Retinal pigment epithelial cell (primary cell): ENCODE measurements at regions not wholly inside any gene's neighbourhood (a gene's known extent, or its start where the extent isn't known, plus 50 kb on each side); places are given as distances from the start of the nearest gene placed in this dataset.

Source experiments
- DNase-seq: peaks from one replicate; pipeline ENCODE4 v3.0.0-alpha.2; 2010; ENCODE audit warnings: low read depth
- H3K4me3 ChIP-seq: 2 replicates; pipeline ENCODE4 v1.5.1; 2011; ENCODE audit warnings: mild to moderate bottlenecking, low read length, control low read depth, moderate library complexity
- TF ChIP-seq, protein P1 (sequence below): conservative IDR thresholded peaks from 2 replicates; pipeline ENCODE4 v1.5.1; 2011; ENCODE audit warnings: low read depth, low read length, control low read depth, inconsistent platforms

DNA sequence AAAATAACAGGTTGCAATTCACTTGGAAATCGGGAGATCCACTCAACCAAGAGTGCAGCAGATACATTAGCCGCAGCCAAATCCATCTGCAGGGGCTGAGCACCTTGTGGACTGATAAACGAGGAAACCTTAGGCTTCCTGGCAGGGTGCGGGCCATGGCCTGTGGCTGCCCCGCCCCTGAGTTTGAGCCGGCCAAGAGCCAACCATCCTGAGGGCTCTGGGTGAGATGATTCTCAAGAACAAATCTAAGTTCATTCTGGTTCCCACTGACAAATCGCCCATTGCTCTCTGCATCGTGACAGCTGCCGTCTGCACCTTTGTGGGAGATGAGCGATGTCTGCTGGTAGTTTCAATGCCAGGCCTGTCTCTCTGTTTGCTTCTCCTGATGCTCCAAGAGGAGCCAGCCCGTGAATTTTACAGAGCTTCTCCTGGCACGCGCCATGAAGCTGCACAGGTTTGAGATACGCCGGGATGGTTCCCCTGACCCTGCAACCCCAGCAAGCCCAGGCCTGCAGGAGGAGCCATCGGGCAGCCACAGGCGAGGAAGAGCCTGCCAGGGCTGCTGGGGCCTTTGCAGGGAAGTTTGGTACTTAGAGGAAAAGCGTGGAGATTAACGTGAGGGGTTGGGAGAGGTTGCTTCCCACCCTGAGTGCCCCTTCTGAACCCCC is 154.0 kb downstream of the OLFM1 start:
- no peak overlapping the region for H3K4me3 ChIP-seq
- no peak for DNase-seq
- TF ChIP-seq, protein P1, sequence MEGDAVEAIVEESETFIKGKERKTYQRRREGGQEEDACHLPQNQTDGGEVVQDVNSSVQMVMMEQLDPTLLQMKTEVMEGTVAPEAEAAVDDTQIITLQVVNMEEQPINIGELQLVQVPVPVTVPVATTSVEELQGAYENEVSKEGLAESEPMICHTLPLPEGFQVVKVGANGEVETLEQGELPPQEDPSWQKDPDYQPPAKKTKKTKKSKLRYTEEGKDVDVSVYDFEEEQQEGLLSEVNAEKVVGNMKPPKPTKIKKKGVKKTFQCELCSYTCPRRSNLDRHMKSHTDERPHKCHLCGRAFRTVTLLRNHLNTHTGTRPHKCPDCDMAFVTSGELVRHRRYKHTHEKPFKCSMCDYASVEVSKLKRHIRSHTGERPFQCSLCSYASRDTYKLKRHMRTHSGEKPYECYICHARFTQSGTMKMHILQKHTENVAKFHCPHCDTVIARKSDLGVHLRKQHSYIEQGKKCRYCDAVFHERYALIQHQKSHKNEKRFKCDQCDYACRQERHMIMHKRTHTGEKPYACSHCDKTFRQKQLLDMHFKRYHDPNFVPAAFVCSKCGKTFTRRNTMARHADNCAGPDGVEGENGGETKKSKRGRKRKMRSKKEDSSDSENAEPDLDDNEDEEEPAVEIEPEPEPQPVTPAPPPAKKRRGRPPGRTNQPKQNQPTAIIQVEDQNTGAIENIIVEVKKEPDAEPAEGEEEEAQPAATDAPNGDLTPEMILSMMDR: no peak

DNA sequence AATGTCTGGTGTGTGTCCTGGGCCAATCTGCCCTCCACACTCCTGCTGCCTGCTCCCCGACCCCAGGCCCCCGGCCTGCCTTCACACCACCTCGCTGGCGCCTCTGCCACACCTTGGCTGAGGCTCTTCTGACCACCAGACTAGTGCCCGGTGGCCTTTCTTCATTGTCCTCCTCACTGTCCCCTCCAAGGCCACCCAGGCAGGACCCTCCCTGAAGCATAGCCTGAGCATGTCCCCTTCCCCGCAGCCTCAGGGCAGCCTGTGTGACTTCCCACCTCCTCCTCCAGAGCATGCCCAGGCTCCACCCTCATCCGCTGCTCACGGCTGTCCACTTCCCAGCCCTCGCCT is 154.6 kb downstream of the OLFM1 start:
- no peak for DNase-seq
- H3K4me3 ChIP-seq: no peak overlapping the region
- TF ChIP-seq, protein P1: no peak

DNA sequence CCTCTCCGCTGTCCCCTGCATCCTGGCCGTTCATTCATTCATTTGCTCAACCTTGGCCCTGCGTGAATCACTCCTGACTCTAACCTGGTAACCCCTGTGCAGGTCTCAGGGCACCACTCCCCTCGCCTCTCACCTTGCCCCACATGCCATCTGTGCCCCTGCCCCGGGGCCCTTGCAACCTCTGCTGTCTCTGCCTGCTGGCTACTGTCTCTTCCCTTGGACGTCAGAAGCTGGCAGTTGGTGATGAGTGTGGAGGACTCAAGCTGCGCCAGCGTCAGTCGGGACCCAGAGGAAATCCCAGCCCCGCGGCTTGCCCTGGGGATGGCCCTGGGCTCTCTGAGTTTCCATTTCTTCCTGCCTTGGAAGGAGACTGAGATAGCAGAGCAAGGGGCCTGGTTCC is 154.9 kb downstream of the OLFM1 start:
- TF ChIP-seq, protein P1: no peak
- no peak overlapping the region for H3K4me3 ChIP-seq
- no peak for DNase-seq

DNA sequence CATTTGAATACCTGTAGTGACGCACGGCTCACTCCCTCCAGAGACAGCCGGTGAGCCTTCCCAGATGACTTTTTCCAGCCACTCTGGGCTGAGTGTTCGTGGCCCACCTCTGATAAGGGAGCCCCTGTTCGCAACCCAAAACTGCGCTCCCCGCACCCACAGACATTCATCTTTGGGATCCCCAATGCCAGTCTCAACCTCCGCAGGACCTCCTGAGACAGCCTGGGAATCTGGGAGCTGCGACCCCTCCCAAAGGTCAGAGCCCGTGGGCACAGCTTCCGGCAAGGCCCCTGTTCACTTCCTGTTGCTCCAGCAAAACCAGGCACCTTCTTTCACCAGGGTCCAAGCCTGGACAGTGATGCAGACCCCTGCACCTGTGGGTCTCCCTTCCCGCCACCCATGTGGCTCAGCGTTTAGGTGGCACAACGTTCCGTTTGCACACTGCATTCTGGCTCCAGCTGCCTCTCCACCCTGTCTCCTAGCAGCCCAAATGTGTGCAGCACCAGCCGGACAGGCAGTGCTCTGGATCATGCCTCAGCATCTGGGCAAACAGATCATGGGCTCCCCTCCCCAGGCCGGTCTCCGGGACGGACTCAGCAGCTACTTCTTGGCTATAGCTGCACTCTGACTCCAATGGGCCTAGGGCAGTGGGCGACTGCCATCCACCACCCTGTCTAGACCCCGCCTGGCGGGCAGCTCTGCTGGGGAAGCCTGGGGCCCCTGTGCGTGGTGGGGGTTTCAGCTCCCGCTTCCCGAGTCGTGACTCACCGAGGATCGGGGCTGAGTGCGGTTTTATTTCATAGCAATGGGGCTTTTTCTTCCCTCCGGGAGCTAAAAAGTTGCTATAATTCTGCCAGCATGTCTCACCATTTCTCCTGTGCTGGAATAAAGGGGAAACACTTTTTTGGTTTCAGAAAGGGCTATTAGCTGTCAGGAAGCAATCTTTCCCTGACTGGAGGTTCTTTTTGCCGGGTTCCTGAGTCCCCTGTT is 156.0 kb downstream of the OLFM1 start:
- H3K4me3 ChIP-seq: no peak overlapping the region
- TF ChIP-seq, protein P1: no peak
- no peak for DNase-seq

DNA sequence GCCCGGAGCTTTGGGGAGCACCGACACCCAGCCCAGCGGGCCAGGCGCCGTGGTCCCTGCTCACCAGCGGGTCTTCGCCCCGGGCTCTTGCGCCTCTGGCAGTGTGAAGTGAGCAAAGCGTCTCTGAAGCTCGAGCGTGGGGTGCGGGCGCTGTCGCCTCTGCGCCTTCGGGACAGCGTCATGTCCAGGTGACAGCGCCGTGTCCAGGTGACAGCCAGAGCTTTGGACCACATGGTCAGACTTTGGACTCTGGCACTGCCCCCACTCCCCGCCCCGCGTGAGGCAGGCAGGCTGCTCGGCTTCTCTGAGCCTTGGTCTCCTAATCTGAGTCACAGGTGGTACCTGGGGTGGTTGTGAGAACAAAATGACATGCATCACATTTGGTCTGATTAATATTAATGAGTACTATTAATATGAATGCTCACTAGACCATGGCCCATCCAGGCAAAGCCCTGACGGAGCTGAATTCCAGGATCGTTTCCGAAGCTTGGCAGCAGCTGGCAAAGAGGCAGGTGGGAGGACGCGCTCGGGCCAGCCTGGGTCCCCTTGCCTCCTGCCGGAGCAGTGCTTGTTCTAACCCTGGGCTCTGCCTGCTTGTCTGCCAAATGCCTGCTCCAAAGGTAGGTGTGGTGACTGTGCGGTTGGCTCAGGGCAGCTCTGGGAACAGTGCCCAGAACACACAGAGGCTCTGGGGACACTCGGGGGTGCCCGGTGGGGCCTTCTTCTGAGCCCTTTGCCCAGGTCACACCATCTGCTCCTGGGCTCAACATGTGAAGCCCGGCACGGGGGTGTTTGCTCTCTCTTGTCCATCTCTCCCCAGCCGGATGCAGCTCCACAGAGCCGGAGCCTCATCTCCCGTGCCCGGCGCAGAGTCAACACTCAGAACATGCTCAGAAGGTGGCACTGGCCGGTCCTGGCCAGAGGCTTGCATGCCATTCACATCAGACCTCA is 157.1 kb downstream of the OLFM1 start:
- TF ChIP-seq, protein P1: no peak
- DNase-seq: no peak
- H3K4me3 ChIP-seq: no peak overlapping the region

DNA sequence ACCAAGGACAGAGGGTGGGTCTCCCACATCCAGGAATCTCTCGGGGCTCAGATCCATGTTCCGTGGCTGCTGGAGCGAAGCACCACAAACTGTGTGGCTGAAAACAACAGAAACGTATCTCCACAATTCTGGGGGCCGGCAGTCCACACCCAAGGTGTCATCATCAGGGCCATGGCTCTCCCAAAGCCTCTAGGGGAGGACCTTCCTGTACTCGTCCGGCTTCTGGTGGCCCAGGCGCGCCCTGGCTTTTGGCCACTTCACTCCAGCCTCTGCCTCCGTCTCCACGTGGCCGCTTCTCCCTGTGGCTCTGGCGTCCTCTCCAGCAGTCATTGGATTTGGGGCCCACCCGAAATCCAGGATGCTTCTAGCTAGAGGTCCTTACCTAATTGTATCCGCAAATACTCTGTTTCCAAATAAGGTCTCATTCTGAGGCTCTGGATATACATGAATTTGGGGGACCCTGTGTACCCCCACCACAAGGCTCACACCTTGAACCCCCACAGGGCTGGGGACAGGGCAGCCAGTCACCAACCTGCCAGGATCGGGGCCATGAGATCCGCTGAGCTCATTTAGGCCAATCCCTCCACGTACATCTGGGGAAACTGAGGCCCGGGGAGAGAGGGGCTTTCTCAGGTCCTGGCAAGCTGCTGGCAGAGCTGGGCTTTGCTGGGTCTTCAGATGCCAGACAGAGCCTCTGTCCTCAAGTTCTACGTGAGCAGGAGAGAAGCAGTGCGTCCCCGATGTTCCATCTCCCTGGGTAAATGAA is 158.2 kb downstream of the OLFM1 start:
- DNase-seq: no peak
- TF ChIP-seq, protein P1: no peak

More for the DNA sequence above, 158.2 kb downstream of the OLFM1 start:
- H3K4me3 ChIP-seq: no peak overlapping the region
